ENCODE measurements at regions not wholly inside any gene's neighbourhood (a gene's known extent, or its start where the extent isn't known, plus 50 kb on each side); places are given as distances from the start of the nearest gene placed in this dataset.

DNA sequence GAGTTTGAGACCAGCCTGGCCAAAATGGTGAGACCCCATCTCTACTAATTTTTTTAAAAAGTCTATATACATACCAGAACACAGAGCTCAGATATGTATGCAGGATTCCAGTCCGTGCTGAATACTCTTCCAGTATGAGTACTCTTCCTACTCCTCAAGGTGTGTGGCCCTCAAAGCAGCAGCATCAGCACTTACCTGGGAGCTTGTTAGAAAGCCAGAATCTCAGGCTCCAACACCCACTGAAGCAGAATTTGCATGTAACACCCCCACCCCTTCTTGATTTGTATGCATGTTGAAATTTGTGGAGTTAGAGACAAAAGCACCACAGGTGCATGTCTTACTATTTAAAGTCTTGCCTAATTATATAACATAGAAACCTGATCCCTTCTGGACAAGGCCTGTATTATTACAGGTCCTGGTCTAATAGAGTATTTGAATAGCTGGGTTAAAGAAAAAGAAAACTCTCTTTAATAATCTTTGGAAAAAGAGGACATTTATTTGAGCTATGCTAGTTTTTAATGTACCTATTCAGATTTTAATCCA, 50.3 kb upstream of the NFE2L2 start:
- H3K4me3 ChIP-seq (ENCODE audit: low read length), result no peak overlapping the region
- peak overlapping the region; percentile 31 for H3K9ac ChIP-seq (ENCODE audit: low read length)
- no peak for DNase-seq (ENCODE audit: low read depth)
- no peaks in the 10 kb centered on the region for H3K27me3 ChIP-seq (replicated peaks; ENCODE audit: control insufficient read depth, insufficient read depth, low read length)
- H3K9me3 ChIP-seq (ENCODE audit: control insufficient read depth, low read length), result no peaks in the 10 kb centered on the region
- no peaks in the 10 kb centered on the region for H3K36me3 ChIP-seq (ENCODE audit: control insufficient read depth, insufficient read depth, low read length, severe bottlenecking)
- H3K4me1 ChIP-seq (ENCODE audit: control insufficient read depth, insufficient read depth, low read length), result peaks cover 35% of the 10 kb centered on the region

DNA sequence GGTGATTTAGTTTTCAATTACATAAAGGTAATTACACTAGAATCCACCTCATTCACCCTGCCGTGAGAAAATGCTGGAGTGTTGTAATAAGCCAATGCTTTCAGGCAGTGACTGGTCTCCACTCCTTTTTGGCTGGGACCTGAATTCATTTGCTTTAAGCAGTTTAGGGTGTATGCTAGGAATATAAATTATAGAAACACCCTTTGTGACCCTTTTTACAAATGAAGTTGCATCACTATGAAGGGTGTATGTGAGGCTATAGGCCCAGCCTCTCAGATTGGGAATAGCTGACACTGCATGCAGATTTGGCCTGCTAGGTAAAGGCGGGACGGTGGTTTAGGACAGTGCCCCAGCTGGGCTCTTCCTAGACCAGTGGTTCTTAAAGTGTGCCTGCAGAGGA, 50.8 kb upstream of the NFE2L2 start:
- Histone ChIP-seq H3K9ac (ENCODE audit: low read length) (no peak overlapping the region), H3K4me3 (ENCODE audit: low read length) (no peak overlapping the region), H3K36me3 (ENCODE audit: control insufficient read depth, insufficient read depth, low read length, severe bottlenecking) (no peaks in the 10 kb centered on the region), H3K27me3 (replicated peaks; ENCODE audit: control insufficient read depth, insufficient read depth, low read length) (no peaks in the 10 kb centered on the region), H3K4me1 (ENCODE audit: control insufficient read depth, insufficient read depth, low read length) (peaks cover 33% of the 10 kb centered on the region), H3K9me3 (ENCODE audit: control insufficient read depth, low read length) (no peaks in the 10 kb centered on the region)
- peak; percentile 48 for DNase-seq (ENCODE audit: low read depth)

DNA sequence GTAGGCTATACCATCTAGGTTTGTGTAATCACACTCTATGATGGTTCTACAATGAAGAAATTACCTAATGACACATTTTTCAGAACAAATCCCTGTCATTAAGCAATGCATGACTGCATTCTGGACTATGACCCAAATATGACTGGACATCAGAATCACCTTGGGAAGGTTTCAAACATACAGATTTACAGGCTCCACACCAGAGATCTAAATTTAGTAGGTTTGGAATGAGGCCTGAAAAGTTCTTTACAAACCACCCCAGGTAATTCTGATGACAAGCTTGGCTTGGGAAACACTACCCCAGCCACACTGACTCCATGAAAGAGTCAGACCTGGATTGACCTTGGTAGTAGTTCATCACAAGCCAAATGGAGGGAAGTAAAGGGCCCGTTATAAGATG, 52.2 kb upstream of the NFE2L2 start:
- Histone ChIP-seq H3K9ac (ENCODE audit: low read length) (no peak overlapping the region), H3K4me3 (ENCODE audit: low read length) (no peak overlapping the region), H3K36me3 (ENCODE audit: control insufficient read depth, insufficient read depth, low read length, severe bottlenecking) (no peaks in the 10 kb centered on the region), H3K4me1 (ENCODE audit: control insufficient read depth, insufficient read depth, low read length) (peaks cover 32% of the 10 kb centered on the region), H3K27me3 (replicated peaks; ENCODE audit: control insufficient read depth, insufficient read depth, low read length) (no peaks in the 10 kb centered on the region), H3K9me3 (ENCODE audit: control insufficient read depth, low read length) (no peaks in the 10 kb centered on the region)
- DNase-seq (ENCODE audit: low read depth), result no peak

DNA sequence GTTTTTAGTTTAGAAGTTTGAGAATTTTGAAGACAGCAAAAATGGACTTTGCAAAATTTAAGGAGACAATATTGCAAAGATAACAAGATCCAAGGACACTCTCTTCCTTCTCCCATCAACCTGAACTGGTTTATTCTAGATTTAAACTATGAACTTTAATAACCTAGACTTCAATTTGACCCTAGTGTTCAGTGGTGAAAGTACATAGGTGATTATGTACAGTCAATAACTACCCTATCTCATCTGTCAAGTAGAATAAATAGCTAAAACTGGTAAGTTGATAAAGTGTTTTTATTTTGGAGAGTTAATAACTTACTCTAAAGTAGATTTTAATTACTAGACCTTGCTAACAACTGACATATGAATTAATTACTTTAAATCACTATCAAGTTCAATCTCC, 52.9 kb upstream of the NFE2L2 start:
- Histone ChIP-seq H3K36me3 (ENCODE audit: control insufficient read depth, insufficient read depth, low read length, severe bottlenecking) (peaks cover 1% of the 10 kb centered on the region), H3K9ac (ENCODE audit: low read length) (no peak overlapping the region), H3K4me1 (ENCODE audit: control insufficient read depth, insufficient read depth, low read length) (peaks cover 32% of the 10 kb centered on the region), H3K27me3 (replicated peaks; ENCODE audit: control insufficient read depth, insufficient read depth, low read length) (no peaks in the 10 kb centered on the region), H3K4me3 (ENCODE audit: low read length) (no peak overlapping the region), H3K9me3 (ENCODE audit: control insufficient read depth, low read length) (no peaks in the 10 kb centered on the region)
- no peak for DNase-seq (ENCODE audit: low read depth)

DNA sequence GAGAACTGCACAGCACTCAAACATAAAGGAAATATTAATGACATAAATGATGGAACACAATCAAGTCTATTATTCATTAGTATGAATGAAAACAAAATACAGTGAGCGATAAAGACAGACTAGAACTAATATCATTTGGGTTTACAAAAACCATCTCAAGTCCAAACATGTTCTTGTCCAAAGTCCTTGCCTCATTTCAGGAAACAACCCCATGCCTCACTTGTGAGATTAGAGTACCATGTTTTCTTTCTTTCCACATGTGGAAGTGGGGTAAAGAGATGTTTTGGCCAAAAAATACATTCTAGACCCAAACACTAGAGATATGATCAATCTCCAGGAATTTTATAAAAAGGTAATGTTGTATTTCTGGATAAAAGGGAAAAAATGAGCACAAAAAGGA, 53.3 kb upstream of the NFE2L2 start:
- Histone ChIP-seq H3K9ac (ENCODE audit: low read length) (no peak overlapping the region), H3K4me3 (ENCODE audit: low read length) (no peak overlapping the region), H3K4me1 (ENCODE audit: control insufficient read depth, insufficient read depth, low read length) (peaks cover 32% of the 10 kb centered on the region), H3K9me3 (ENCODE audit: control insufficient read depth, low read length) (no peaks in the 10 kb centered on the region), H3K27me3 (replicated peaks; ENCODE audit: control insufficient read depth, insufficient read depth, low read length) (no peaks in the 10 kb centered on the region), H3K36me3 (ENCODE audit: control insufficient read depth, insufficient read depth, low read length, severe bottlenecking) (peaks cover 5% of the 10 kb centered on the region)
- no peak for DNase-seq (ENCODE audit: low read depth)

DNA sequence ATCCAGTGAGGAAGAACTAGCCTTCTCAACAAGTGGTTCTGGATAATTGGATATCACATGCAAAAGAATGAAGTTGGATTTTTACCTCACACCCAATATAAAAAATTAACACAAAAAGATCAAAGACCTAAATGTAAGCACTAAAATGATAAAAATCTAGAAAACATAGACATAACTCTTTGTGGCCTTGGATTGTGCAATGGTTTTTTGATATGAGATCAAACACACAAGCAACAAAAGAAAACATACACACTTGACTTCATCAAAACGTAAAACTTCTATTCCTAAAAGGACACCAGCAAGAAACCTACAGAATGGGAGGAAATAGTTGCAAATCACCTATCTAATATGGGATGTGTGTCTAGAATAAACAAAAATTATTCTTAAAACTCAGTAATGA, 54.1 kb upstream of the NFE2L2 start:
- Histone ChIP-seq H3K4me1 (ENCODE audit: control insufficient read depth, insufficient read depth, low read length) (peaks cover 26% of the 10 kb centered on the region), H3K9me3 (ENCODE audit: control insufficient read depth, low read length) (no peaks in the 10 kb centered on the region), H3K4me3 (ENCODE audit: low read length) (no peak overlapping the region), H3K9ac (ENCODE audit: low read length) (no peak overlapping the region), H3K27me3 (replicated peaks; ENCODE audit: control insufficient read depth, insufficient read depth, low read length) (no peaks in the 10 kb centered on the region), H3K36me3 (ENCODE audit: control insufficient read depth, insufficient read depth, low read length, severe bottlenecking) (peaks cover 6% of the 10 kb centered on the region)
- DNase-seq (ENCODE audit: low read depth), result no peak

DNA sequence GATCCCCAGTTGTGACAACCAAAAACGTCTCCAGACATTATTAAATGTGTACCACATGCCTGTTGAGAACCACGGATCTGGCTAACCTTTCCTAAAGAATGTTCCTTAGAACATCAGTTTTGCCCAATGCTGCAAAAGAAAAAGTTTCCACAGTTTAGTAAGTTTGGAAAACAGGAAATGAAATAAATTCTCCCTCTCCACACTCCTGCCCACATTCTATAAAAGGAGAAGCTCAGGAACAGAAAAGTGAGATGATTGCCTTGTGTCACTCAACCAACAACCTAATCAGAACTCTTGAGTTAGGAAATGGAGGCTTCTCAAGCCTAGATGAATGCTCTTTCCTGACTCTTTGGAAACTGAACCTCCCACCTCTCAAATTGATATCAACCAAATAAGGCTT, 56.1 kb upstream of the NFE2L2 start:
- Histone ChIP-seq H3K9me3 (ENCODE audit: control insufficient read depth, low read length) (no peaks in the 10 kb centered on the region), H3K9ac (ENCODE audit: low read length) (no peak overlapping the region), H3K36me3 (ENCODE audit: control insufficient read depth, insufficient read depth, low read length, severe bottlenecking) (peaks cover 6% of the 10 kb centered on the region), H3K4me3 (ENCODE audit: low read length) (no peak overlapping the region), H3K27me3 (replicated peaks; ENCODE audit: control insufficient read depth, insufficient read depth, low read length) (no peaks in the 10 kb centered on the region), H3K4me1 (ENCODE audit: control insufficient read depth, insufficient read depth, low read length) (peaks cover 11% of the 10 kb centered on the region)
- DNase-seq (ENCODE audit: low read depth), result no peak

DNA sequence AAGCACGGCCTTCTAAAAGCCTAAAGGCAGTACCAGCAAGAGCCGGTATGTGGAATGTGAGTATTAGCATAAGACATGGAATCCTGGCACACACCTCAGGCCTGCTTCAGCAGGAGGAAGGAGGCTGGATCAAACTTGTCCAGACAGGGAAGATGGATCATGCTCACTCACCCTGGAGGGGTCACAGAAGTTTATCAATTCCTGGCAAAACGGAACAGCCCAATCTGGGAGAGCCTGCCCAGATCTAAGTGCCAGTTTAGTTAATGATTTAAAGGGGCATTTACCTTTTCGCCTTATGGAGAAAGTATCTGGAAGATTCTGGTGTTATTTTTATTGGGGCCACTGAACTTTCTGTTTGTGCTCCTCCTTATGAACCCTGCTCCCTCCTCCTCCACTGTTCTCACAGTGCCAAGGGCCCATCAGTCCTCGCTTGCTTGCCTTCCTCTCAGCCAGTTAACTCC, 58.3 kb upstream of the NFE2L2 start:
- Histone ChIP-seq H3K4me1 (ENCODE audit: control insufficient read depth, insufficient read depth, low read length) (peaks cover 13% of the 10 kb centered on the region), H3K9ac (ENCODE audit: low read length) (no peak overlapping the region), H3K4me3 (ENCODE audit: low read length) (no peak overlapping the region), H3K36me3 (ENCODE audit: control insufficient read depth, insufficient read depth, low read length, severe bottlenecking) (peaks cover 6% of the 10 kb centered on the region), H3K9me3 (ENCODE audit: control insufficient read depth, low read length) (no peaks in the 10 kb centered on the region), H3K27me3 (replicated peaks; ENCODE audit: control insufficient read depth, insufficient read depth, low read length) (no peaks in the 10 kb centered on the region)
- DNase-seq (ENCODE audit: low read depth), result no peak

DNA sequence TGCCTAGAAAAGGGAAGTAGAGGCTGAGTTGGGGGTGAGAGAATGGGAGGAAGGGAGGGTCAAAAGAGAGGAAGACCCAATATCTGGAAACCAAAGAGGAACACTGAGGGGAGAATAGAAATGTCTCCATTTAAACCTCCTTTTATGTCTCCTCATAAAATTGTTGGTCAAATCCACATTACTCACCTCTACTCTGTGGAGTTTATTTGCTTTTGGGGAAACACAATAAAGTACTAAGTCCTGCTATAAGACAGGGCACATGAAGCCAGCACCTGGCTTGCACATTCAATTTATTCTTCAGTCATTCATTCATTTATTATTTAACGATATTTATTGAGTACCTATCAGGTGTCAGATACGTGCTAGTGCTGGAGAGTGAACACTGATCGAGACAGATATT, 60.3 kb upstream of the NFE2L2 start:
- H3K9me3 ChIP-seq (ENCODE audit: control insufficient read depth, low read length), result no peaks in the 10 kb centered on the region
- no peak overlapping the region for H3K4me3 ChIP-seq (ENCODE audit: low read length)
- H3K36me3 ChIP-seq (ENCODE audit: control insufficient read depth, insufficient read depth, low read length, severe bottlenecking), result peaks cover 6% of the 10 kb centered on the region
- no peak overlapping the region for H3K9ac ChIP-seq (ENCODE audit: low read length)
- H3K27me3 ChIP-seq (replicated peaks; ENCODE audit: control insufficient read depth, insufficient read depth, low read length), result no peaks in the 10 kb centered on the region
- peaks cover 17% of the 10 kb centered on the region for H3K4me1 ChIP-seq (ENCODE audit: control insufficient read depth, insufficient read depth, low read length)
- no peak for DNase-seq (ENCODE audit: low read depth)

DNA sequence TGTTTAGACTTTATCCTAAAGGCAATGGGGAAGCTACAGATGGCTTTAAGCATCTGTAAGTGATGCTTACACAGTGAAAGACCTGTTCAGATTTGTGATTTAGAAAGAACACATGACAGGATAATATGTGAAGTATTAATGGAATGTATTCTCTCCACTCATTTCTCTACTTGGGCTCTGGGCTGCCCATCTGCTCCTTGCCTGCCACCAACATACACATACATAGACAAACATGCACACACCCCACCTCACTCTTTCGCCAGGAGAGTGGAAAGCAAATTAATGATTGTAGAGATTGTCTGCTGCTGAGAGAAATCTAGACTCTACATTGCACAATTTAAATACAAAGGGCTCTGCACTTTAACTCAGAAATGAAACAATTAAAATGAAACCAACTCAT, 61.0 kb upstream of the NFE2L2 start:
- Histone ChIP-seq H3K9me3 (ENCODE audit: control insufficient read depth, low read length) (no peaks in the 10 kb centered on the region), H3K4me1 (ENCODE audit: control insufficient read depth, insufficient read depth, low read length) (peaks cover 17% of the 10 kb centered on the region), H3K9ac (ENCODE audit: low read length) (no peak overlapping the region), H3K4me3 (ENCODE audit: low read length) (no peak overlapping the region), H3K36me3 (ENCODE audit: control insufficient read depth, insufficient read depth, low read length, severe bottlenecking) (peaks cover 6% of the 10 kb centered on the region), H3K27me3 (replicated peaks; ENCODE audit: control insufficient read depth, insufficient read depth, low read length) (no peaks in the 10 kb centered on the region)
- DNase-seq (ENCODE audit: low read depth), result peak; percentile 44

DNA sequence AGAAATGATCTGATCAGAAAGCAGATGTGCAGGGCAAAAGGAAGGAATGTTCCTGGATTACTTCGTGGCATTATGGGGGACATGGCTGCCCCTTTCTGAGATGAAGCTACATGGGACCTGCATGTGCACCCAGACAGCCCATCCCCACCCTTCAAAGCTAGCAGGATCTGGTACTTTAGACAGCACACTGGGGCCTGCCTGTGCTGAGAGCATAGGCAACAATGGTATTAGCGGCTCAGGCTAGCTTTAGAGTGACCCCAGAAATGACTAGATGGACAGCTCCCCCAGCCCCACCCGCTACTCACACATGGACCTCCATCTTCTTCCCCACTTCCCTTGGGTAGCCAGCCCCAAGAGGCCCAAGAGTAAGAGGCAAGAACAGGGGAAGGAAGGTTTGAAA, 61.5 kb upstream of the NFE2L2 start:
- H3K4me3 ChIP-seq (ENCODE audit: low read length), result no peak overlapping the region
- no peaks in the 10 kb centered on the region for H3K9me3 ChIP-seq (ENCODE audit: control insufficient read depth, low read length)
- H3K9ac ChIP-seq (ENCODE audit: low read length), result no peak overlapping the region
- H3K36me3 ChIP-seq (ENCODE audit: control insufficient read depth, insufficient read depth, low read length, severe bottlenecking), result peaks cover 6% of the 10 kb centered on the region
- H3K27me3 ChIP-seq (replicated peaks; ENCODE audit: control insufficient read depth, insufficient read depth, low read length), result no peaks in the 10 kb centered on the region
- no peak for DNase-seq (ENCODE audit: low read depth)
- H3K4me1 ChIP-seq (ENCODE audit: control insufficient read depth, insufficient read depth, low read length), result peaks cover 17% of the 10 kb centered on the region

DNA sequence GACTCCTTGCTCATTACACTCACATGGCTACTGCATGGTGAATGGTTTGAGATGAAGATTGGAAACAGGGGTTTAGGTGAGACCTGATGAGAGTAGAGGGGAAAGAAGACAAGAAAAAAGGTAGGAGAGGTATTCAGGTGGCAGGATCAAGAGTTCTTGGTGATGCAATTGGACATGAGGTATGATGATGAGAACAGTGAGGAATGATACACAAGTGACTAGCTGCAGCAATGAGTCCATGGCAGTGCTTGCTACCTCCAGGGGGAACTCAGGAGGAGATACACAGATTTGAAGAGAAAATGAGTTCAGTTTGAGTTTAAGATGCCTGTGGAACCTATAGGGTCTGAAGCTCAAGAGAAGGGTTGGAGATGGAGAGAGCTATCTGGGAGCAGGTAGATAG, 62.1 kb upstream of the NFE2L2 start:
- H3K36me3 ChIP-seq (ENCODE audit: control insufficient read depth, insufficient read depth, low read length, severe bottlenecking), result peaks cover 6% of the 10 kb centered on the region
- no peak for DNase-seq (ENCODE audit: low read depth)
- no peak overlapping the region for H3K4me3 ChIP-seq (ENCODE audit: low read length)
- no peaks in the 10 kb centered on the region for H3K9me3 ChIP-seq (ENCODE audit: control insufficient read depth, low read length)
- no peak overlapping the region for H3K9ac ChIP-seq (ENCODE audit: low read length)
- no peaks in the 10 kb centered on the region for H3K27me3 ChIP-seq (replicated peaks; ENCODE audit: control insufficient read depth, insufficient read depth, low read length)
- peaks cover 19% of the 10 kb centered on the region for H3K4me1 ChIP-seq (ENCODE audit: control insufficient read depth, insufficient read depth, low read length)
